ENCODE measurements at regions not wholly inside any gene's neighbourhood (a gene's known extent, or its start where the extent isn't known, plus 50 kb on each side); places are given as distances from the start of the nearest gene placed in this dataset.

- ATAC-seq = no peak
These were observed 711.4 kb downstream of the MTRR start for GRCh38 chr5:8580298-8580697.

DNA sequence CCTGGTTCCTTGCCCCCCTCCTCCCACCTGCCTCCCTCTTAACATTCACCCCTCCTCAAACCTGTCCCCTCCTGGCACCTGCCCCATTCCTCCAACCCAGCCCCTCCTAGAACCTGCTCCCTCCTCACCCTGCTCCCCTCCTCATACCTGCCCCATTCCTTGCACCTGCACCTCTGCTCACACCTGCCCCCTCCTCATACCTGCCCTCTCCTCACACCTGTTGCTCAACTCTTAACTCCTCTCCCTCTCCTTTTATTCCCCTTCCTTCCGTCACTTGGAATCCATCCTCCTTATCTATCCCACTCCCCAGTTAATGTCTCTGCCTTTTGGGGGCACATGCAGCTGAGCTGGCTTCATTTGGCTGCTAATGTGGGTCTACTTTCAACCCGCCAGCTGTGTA lies 712.1 kb downstream of the MTRR start:
- no peak for ATAC-seq

GRCh38 chr5:8585230-8586018 lies 716.5 kb downstream of the MTRR start:
- no peak for ATAC-seq

DNA sequence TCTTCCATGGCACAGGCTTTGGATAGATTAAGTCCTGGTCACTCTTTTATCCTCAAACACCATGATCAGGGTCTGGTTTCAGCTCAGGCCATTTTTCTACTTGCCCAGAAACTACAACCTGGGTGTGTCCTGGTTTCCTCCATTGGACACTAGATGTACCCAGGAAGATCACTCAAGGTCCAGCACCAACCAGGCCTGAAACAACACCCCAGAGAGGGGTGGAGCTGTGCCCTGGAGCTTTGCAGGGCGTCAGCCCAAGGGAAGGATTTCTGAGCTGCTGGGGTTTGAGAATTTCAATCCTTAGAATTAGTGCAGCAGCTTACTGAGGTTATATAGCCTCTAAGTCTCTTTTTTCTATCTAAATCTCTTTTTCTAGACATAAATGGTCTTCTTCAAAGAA lies 722.0 kb downstream of the MTRR start:
- ATAC-seq = no peak

- no peak for ATAC-seq
These were observed 729.4 kb downstream of the MTRR start for GRCh38 chr5:8598356-8598755.

DNA sequence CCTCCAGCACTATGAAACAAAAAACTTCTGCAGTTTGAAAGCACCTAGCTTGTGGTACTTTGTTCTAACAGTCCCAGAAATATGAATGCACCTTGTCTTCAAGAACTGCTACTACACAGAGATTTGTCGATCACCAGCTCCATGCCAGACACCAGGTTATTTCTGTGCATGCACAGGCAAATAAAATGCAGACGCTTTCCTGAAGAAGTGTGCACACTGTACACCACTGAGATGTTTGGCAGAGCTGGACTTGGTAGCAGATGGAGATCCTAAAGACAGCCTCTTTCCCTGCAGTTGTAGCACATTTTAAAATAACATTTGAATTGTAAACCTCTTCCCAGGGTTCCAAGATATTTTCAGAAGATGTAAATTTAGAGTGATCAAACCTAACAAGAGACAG lies 730.0 kb downstream of the MTRR start:
- no peak for ATAC-seq

GRCh38 chr5:8600843-8601242 lies 731.9 kb downstream of the MTRR start:
- ATAC-seq = no peak

DNA sequence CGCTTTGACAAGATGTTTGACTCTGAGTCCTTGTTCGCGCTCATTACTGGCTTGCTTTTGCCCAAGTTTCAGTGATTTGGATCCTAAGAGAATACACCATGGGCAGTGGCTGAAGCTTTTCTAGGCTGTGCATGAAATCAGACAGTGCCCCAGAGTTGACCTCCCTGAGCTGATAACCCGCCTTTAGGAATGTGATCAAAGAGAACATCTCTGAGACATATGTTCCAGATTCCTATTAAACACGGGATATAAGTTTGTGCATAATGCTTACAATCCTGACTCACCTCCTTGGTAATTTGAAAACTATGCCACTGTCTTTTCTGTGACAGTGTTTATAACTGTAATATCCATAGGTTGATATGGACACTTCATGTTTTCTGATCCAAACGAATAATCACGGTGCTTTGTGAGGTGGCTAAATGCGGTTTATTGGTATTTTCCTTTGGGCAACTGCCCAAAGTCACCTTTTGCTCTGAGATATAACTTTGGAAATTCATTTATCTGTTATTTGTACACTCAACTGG lies 732.9 kb downstream of the MTRR start:
- ATAC-seq = no peak

DNA sequence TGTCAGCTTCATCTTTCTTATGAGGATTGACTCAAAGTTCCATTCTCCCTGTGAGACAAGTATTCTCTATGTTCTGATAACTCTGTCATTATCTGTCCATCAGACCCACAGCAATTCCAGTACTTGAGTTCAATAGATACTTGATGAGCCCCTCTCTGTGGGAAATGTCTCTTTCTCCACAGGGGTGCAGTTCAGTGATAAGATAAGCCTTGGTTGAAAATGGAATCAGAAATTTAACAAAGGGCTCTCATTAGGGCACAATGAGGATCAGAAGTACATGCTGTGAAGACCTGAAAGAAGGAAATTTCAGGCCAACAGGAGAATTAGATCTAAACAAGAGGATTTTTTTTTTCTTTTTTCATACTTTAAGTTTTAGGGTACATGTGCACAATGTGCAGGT lies 737.3 kb downstream of the MTRR start:
- ATAC-seq = no peak

GRCh38 chr5:8611067-8611466 lies 742.1 kb downstream of the MTRR start:
- ATAC-seq = no peak

DNA sequence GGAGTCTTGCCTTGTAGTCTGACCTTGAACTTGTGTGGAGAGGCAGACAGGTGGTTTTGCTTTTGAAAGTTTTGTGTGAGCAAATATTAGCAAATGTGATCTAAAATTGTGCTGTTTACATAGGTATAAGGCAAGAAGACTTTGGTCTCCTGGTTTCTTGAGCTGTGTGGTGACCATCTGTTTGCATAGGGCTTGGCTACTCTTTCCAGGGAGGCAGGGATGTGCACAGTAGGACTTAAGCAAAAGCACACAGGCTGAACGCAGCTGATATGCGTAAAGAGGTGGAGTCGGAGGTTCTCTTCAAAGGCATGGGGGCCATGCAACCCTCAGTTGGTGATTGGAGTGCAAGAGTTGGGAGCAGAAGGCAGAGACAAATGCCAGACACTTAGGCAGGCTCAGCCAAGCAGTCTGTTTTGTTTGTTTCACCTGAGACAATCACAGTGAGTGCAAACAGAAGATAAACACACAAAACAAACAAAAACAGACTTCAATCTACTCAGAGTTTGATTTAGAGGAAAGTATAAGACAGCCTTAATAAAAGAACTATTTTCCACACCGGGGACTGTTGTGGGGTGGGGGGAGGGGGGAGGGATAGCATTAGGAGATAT lies 744.2 kb downstream of the MTRR start:
- ATAC-seq = no peak

DNA sequence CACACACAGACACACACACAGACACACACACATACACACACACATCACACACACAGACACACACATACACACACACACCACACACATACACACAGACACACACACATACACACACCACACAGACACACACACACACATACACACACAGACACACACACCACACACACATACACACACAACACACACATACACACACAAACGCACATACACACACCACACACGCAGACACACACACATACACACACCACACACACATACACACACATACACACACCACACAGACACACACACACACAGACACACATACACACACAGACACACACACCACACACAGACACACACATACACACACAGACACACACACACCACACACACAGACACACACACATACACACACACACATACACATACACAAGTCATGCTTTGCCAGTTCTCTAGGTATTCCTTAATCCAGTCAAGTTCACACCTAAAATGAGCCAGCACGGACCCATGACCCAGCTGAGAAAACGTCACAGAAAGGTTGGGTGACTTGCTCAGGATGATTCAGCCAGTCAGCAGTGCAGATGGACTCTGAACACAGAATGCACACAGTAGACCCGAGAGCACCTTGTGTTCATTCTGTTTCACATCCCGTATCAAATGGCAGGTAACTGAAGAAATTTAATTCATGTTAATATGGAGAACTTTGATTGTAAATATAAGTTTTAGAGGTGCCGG lies 746.4 kb downstream of the MTRR start:
- ATAC-seq = no peak

GRCh38 chr5:8628521-8628920 lies 759.6 kb downstream of the MTRR start:
- ATAC-seq = no peak

GRCh38 chr5:8633259-8633658 lies 764.3 kb downstream of the MTRR start:
- ATAC-seq = no peak

DNA sequence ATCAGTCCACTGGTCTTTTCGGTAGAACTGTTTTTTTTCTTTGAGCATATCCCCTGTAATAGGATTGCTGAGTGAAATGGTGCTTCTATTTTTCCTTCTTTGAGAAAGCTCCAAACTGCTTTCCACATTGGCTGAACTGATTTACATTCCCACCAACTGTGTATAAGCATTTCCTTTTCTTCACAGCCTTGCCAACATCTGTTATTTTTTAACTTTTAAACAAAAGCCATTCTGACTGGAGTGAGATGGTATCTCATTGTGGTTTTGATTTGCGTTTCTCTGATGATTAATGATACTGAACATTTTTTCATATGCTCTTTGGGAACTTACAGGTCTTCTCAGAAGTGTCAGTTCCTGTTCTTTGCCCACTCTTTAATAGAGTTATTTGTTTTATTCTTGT lies 764.7 kb downstream of the MTRR start:
- ATAC-seq = no peak

DNA sequence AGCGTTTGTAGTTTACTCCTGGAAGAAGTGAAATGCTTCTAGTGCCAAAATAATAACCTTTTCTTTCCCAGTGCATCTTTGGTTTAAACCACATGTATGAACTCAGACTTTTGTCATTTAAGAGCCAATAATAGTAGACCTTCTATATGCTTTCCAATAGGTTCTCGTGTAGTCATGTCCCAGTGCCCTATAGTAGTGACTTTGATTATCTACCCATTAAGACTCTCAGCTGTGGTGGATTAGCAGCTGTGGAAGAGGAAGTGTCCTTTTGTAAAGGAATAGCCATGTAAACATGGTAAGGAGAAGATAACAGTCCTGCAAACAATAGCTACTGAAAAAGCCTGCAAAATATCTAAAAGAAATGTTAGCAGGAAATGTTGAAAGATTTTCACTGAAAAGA lies 765.3 kb downstream of the MTRR start:
- ATAC-seq = no peak

DNA sequence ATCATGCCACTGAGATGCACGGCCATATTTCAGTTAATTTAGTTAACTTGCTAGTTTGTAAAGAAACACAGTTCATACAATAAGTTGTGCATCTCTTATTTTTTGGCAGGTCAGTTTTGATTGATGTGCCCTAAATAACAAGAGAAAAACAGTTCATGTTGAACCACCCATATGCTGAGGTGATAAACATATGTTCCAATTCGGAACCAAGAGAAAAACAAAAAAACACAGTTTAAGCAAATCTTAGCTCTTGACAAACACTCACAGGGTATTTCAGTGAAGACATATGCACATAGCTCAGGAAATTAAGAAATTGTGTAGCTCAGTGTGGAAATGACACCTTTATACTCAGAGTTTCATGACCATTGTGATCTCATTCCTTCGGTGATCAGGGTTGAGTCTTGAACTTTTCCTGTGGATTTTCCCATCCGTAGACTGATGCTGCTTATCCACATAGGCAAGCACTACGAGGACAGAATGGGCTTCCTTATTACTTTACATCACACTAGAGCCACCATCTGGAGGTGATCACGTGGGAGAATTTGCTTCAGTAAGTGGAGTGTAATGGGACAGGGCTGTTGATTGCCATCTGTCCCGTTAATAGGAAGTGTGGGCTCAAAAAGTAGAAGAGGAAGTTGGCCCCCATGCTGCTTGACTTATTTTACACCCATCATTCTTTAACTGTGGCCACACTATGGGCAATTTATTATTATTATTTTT lies 773.0 kb downstream of the MTRR start:
- ATAC-seq = no peak

DNA sequence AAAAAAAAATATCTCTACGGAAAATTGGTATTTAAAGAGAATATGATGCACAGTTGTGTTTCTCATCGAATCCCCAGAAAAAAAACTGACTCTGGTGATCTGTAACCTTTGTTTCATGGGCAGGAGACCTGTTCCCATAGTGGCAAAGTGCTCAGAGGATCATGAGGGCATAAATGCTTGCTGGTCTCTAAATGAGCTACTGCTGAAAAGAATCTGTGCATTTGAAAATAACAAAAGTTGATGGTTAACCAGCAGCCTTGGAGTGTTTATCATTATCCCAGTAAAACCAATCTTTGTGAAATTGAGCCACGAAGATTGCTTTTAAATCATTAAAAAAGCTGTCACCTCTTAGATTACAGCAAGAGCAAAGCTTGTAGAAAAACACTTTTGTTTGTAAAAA lies 775.4 kb downstream of the MTRR start:
- no peak for ATAC-seq

DNA sequence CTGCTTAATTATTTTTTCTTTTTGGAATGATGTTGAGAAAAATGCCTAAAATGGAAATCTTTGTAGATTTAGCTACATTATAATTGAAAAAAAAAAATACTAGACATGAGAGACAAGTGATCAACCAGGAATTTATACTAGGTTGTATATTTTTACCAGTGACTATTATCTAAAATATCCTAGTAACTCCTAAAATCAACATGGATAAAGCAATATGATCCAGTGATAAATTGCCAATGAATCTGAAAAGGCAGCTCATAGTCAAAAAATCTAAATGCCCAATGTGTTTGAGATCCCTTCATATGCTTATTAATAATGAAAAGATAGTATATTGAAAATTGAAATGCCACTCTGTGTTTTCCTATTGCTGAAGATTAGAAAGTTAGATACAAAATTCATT lies 778.2 kb downstream of the MTRR start:
- no peak for ATAC-seq

DNA sequence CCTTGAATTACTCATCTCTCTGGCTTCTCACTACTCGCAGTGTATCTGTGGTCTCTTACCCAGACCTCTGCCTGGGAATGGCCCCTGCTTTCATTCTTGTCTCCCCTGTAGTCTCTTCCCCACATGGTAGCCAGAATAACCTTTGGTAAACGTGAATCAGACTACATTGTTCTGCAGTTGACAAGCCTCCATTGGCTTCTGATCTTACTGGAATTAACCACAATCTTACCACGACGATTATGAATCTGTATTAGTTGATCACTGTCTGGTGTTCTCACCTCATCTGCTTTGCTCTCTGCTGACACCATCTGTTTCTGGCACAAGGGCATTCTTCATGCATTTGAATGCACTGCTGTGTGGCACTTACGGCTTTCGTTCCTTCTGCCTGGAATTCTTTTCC lies 781.2 kb downstream of the MTRR start:
- no peak for ATAC-seq

DNA sequence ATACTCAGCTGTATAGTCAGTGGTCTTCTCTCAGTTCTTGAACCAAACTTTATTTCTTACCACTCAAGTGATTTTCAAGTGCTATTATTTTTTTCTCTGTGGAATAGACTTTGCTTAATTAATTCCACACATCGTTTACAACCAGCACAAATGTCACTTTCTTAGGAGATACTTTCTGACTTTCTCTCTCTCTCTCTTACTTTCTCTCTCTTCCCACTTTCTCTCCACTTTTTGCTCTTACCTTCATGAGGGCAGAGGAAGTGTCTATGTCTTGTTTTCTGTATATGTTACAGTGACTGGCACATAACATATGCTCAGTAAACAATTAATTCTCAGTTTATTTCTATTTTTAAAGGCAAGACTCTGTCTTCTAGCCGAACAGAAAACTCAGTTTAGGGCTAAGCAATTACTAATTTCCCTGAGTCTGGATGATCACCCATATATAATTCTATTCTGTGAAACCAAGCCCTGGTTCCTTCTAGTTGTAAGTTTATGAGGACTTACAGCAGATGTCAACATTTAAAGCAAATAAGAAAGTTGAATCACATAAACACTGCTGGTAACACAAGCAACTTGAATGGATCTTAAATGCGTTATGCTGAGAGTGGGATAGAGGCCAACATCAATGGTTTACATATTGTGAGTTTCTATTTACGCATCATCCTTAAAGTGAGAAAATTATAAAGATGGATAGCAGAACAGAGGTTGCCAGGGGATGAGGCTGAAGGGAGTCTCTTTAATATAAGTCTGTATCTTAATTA lies 791.4 kb downstream of the MTRR start:
- ATAC-seq = no peak

DNA sequence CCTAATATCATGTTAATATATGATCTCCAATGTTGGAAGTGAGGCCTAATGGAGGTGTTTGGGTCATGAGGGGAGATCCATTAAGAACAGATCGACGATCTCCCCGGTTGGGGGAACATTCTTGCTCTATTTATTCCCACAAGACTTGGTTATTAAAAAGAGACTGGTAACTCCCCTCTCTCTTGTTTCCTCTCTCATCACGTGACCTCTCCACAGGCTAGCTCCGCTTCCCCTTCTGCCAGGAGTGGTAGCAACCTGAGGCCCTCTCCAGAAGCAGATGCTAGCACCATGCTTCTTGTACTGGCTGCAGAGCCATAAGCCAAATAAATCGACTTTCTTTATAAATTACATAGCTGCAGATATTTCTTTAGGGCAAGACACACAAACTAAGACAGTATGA lies 794.4 kb downstream of the MTRR start:
- ATAC-seq = no peak
